Activated T-helper 17 cell treated with anti-CD3 and anti-CD28 coated beads, Interleukin-2, amount 50 U/mL, for 72 hours (primary cell): ENCODE measurements at regions not wholly inside any gene's neighbourhood (a gene's known extent, or its start where the extent isn't known, plus 50 kb on each side); places are given as distances from the start of the nearest gene placed in this dataset.
"Not testable (repeated sequence)": the region's sequence is repeated elsewhere in the genome, so short reads cannot be mapped to it uniquely, and the experiment has no call there.

Source experiments
- ATAC-seq: fragments of 150-1000 bp; cut with Tn5 transposase; replicated peaks from 2 replicates; pipeline ENCODE4 v1.10.0; 2021; ENCODE audit warnings: mild to moderate bottlenecking, moderate library complexity
- H3K27ac Mint-ChIP-seq: one replicate; pipeline ENCODE4 v1.8.0; 2022; ENCODE audit warnings: mixed read lengths
- H3K27me3 Mint-ChIP-seq: one replicate; pipeline ENCODE4 v1.8.0; 2022; ENCODE audit warnings: mixed read lengths
- H3K36me3 Mint-ChIP-seq: one replicate; pipeline ENCODE4 v1.8.0; 2022; ENCODE audit warnings: low read depth, mild to moderate bottlenecking, mixed read lengths
- H3K4me1 Mint-ChIP-seq: one replicate; pipeline ENCODE4 v1.8.0; 2022; ENCODE audit warnings: mixed read lengths
- H3K4me3 Mint-ChIP-seq: one replicate; pipeline ENCODE4 v1.8.0; 2022; ENCODE audit warnings: mild to moderate bottlenecking, mixed read lengths
- H3K9me3 Mint-ChIP-seq: one replicate; pipeline ENCODE4 v1.8.0; 2022; ENCODE audit warnings: mixed read lengths

- ATAC-seq, result no peak
- Mint-ChIP-seq H3K27me3 (no peaks in the 10 kb centered on the region), H3K4me1 (no peaks in the 10 kb centered on the region), H3K4me3 (no peak overlapping the region), H3K9me3 (peaks cover 5% of the 10 kb centered on the region), H3K27ac (no peak overlapping the region), H3K36me3 (no peaks in the 10 kb centered on the region)
Measured at GRCh38 chr16:52709306-52709705, 162.4 kb upstream of the TOX3 start.

GRCh38 chr16:52708476-52708875 is 161.5 kb upstream of the TOX3 start:
- no peak for ATAC-seq
- Mint-ChIP-seq H3K27ac (no peak overlapping the region), H3K4me3 (no peak overlapping the region), H3K27me3 (no peaks in the 10 kb centered on the region), H3K4me1 (no peaks in the 10 kb centered on the region), H3K9me3 (peaks cover 5% of the 10 kb centered on the region), H3K36me3 (no peaks in the 10 kb centered on the region)

DNA sequence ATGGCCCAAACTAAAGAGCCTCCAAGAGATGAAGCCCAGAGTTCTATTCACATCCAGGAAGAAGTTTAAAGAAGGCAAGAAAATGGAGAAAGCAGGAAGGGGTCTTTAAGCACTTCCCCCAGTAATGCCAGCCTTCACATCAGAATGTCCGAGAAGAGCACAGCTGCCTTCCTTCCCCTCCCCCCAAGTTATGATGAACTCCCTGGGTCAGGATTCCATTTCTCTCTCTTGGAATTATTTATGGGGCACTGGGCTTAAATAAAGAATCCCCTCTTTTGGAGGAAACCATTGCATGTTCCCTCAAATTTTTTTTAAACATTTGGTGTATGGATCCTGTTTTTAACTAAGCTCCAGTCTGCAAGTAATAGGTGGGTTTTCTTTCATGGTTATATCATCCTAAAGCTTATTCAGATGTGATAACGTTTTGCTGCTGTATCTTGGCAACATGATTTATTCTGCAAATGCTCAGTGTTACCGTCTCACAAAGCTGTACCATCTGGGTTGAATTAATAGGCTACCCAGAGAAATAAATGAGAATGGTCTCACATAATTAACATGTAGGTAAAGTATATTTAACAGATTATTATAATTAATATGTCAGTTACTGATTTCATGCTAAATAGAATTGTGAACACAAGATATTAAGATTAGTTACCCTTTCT is 160.9 kb upstream of the TOX3 start:
- Mint-ChIP-seq H3K4me3 (no peak overlapping the region), H3K27me3 (no peaks in the 10 kb centered on the region), H3K27ac (no peak overlapping the region), H3K36me3 (no peaks in the 10 kb centered on the region), H3K9me3 (peaks cover 5% of the 10 kb centered on the region), H3K4me1 (no peaks in the 10 kb centered on the region)
- ATAC-seq, result no peak

- Mint-ChIP-seq H3K9me3 (peaks cover 5% of the 10 kb centered on the region), H3K36me3 (no peaks in the 10 kb centered on the region), H3K4me1 (no peaks in the 10 kb centered on the region), H3K27me3 (no peaks in the 10 kb centered on the region), H3K27ac (no peak overlapping the region), H3K4me3 (no peak overlapping the region)
- ATAC-seq, result no peak
Measured at GRCh38 chr16:52705122-52705521, 158.2 kb upstream of the TOX3 start.

DNA sequence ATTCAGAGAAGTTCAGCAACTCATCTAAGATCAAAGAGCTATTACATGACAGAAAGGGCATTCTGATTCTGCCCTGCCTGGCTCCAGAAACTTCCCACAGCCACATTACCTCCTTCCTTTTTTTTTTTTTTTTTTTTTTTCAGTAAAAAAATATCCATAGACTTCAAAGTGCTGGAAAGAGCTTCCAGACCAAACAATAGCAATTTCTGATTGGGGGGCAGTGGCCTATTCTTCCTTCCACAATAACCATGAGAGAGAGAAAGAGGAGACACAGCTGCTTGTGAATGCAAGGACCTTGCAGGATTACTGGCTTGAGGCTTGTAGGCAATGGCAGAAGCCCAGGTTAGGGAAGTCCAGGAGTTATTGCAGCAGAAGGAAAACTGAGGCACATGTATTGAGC is 151.0 kb upstream of the TOX3 start:
- Mint-ChIP-seq H3K4me1 (no peaks in the 10 kb centered on the region), H3K36me3 (no peaks in the 10 kb centered on the region), H3K27me3 (no peaks in the 10 kb centered on the region), H3K4me3 (no peak overlapping the region), H3K27ac (no peak overlapping the region), H3K9me3 (peaks cover 12% of the 10 kb centered on the region)
- ATAC-seq, result no peak

DNA sequence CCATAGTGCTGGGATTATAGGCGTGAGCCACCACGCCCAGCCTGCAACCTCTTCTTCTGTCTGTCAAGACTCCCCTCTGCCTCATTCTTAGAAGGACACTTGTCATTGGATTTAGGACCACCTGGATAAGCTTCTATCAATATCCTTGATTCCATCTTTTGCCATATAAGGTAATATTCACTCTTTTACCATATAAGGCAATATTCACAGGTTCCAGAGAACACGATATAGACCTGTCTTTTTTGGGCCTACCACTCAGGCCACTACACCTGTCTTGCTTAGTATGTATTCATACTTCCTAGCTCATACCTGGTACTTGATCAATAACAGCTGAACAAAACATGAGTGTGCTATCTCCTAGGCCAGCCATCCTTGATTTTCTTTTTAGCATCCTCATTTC is 149.2 kb upstream of the TOX3 start:
- no peak for ATAC-seq
- Mint-ChIP-seq H3K9me3 (peaks cover 12% of the 10 kb centered on the region), H3K4me3 (no peak overlapping the region), H3K27me3 (no peaks in the 10 kb centered on the region), H3K36me3 (no peaks in the 10 kb centered on the region), H3K4me1 (no peaks in the 10 kb centered on the region), H3K27ac (no peak overlapping the region)

DNA sequence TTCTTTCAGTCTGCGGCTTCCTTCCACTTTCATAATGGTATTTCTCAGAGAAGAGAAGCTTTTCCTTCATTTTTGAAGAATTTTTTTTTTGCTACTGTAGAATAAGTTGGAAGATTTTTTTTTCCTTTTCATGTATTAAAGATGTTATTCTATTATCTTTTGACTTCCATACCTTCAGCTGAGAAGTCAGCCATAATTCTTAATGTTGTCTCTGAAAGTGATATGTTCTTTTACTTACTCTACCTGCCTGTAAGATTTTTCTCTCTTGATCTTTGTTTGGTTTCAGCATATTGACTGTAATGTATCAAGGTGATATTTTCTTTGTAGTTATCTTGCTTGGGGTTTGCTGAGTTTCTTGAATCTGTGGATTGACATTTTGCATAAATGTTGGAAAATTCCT is 143.5 kb upstream of the TOX3 start:
- no peak overlapping the region for H3K4me3 Mint-ChIP-seq
- H3K27me3 Mint-ChIP-seq, result no peaks in the 10 kb centered on the region
- H3K27ac Mint-ChIP-seq, result no peak overlapping the region
- H3K9me3 Mint-ChIP-seq, result peaks cover 15% of the 10 kb centered on the region
- no peaks in the 10 kb centered on the region for H3K36me3 Mint-ChIP-seq
- ATAC-seq, result no peak
- H3K4me1 Mint-ChIP-seq, result no peaks in the 10 kb centered on the region

- no peak for ATAC-seq
- Mint-ChIP-seq H3K9me3 (peaks cover 9% of the 10 kb centered on the region), H3K36me3 (no peaks in the 10 kb centered on the region), H3K4me1 (no peaks in the 10 kb centered on the region), H3K27me3 (no peaks in the 10 kb centered on the region), H3K27ac (no peak overlapping the region), H3K4me3 (no peak overlapping the region)
Measured at GRCh38 chr16:52680993-52681392, 134.1 kb upstream of the TOX3 start.

DNA sequence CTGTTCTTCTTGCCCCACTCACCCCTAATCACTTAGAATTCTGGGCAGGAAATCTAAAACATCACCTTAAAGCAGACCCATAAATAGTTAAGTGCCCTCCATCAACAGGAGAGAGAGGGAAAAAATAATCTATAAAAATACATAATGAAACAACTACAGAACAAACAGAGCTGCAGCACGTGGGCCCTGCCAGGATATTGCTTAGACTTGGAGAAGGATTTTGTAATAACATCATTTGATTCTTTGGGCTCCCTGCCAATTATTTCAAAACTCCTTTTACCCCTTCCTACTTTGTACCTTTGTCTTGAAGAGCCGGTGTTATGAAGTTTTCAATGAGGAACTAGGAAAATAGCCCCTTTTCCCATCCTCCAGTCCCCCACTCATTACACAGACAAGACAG is 130.6 kb upstream of the TOX3 start:
- Mint-ChIP-seq H3K4me1 (no peaks in the 10 kb centered on the region), H3K27me3 (no peaks in the 10 kb centered on the region), H3K9me3 (peaks cover 5% of the 10 kb centered on the region), H3K4me3 (no peak overlapping the region), H3K36me3 (no peaks in the 10 kb centered on the region), H3K27ac (no peak overlapping the region)
- ATAC-seq, result no peak

GRCh38 chr16:52676959-52677358 is 130.0 kb upstream of the TOX3 start:
- Mint-ChIP-seq H3K36me3 (no peaks in the 10 kb centered on the region), H3K9me3 (peaks cover 5% of the 10 kb centered on the region), H3K27me3 (no peaks in the 10 kb centered on the region), H3K27ac (no peak overlapping the region), H3K4me3 (no peak overlapping the region), H3K4me1 (no peaks in the 10 kb centered on the region)
- no peak for ATAC-seq

GRCh38 chr16:52671590-52671989 is 124.6 kb upstream of the TOX3 start:
- H3K9me3 Mint-ChIP-seq, result peaks cover 5% of the 10 kb centered on the region

GRCh38 chr16:52657924-52658323 is 111.0 kb upstream of the TOX3 start:
- peaks cover 4% of the 10 kb centered on the region for H3K27me3 Mint-ChIP-seq

More at GRCh38 chr16:52671590-52671989, 124.6 kb upstream of the TOX3 start:
- no peaks in the 10 kb centered on the region for H3K27me3 Mint-ChIP-seq
- H3K36me3 Mint-ChIP-seq, result no peaks in the 10 kb centered on the region
- ATAC-seq, result no peak
- no peaks in the 10 kb centered on the region for H3K4me1 Mint-ChIP-seq
- no peak overlapping the region for H3K27ac Mint-ChIP-seq
- no peak overlapping the region for H3K4me3 Mint-ChIP-seq

DNA sequence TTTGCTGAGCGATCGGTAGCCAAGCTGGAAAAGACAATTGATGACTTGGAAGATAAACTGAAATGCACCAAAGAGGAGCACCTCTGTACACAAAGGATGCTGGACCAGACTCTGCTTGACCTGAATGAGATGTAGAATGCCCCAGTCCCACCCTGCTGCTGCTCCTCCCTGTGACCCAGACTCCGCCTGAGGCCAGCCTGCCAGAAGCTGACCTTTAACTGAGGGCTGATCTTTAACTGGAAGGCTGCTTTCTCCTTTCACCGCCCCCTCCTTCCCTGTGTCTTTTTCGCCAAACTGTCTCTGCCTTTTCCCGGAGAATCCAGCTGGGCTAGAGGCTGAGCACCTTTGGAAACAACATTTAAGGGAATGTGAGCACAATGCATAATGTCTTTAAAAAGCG is 109.0 kb upstream of the TOX3 start:
- peaks cover 18% of the 10 kb centered on the region for H3K9me3 Mint-ChIP-seq
- not testable (repeated sequence) for H3K4me1 Mint-ChIP-seq, ATAC-seq, H3K27ac Mint-ChIP-seq, H3K4me3 Mint-ChIP-seq, H3K36me3 Mint-ChIP-seq, H3K27me3 Mint-ChIP-seq

More at GRCh38 chr16:52657924-52658323, 111.0 kb upstream of the TOX3 start:
- Mint-ChIP-seq H3K9me3 (peaks cover 17% of the 10 kb centered on the region), H3K36me3 (no peaks in the 10 kb centered on the region), H3K4me1 (no peaks in the 10 kb centered on the region), H3K4me3 (no peak overlapping the region), H3K27ac (no peak overlapping the region)
- ATAC-seq, result no peak

- H3K4me3 Mint-ChIP-seq, H3K27me3 Mint-ChIP-seq: not testable (repeated sequence)
Measured at GRCh38 chr16:52655156-52655555, 108.2 kb upstream of the TOX3 start.

DNA sequence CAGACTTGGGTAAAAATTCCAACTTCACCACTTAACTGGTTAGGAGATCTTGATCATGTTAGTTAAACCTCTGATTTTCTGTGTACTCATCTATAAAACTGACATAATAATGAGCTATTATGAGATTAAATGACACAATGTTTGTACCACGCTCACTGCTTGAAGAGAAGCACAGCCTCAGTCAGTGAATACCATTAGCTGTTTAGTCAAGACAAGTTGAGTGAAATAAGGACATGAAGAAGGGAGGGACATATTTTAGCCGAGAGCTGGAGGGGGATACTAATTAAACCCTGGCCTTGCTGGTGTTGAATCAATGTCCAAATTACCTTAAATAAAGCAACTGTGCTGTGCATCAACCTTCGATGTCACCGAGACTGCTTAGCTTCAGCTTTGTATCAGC is 105.1 kb upstream of the TOX3 start:
- H3K4me3 Mint-ChIP-seq, result no peak overlapping the region
- H3K27ac Mint-ChIP-seq, result no peak overlapping the region
- no peaks in the 10 kb centered on the region for H3K36me3 Mint-ChIP-seq
- no peaks in the 10 kb centered on the region for H3K4me1 Mint-ChIP-seq
- no peak for ATAC-seq
- H3K27me3 Mint-ChIP-seq, result peaks cover 4% of the 10 kb centered on the region
- peaks cover 8% of the 10 kb centered on the region for H3K9me3 Mint-ChIP-seq

More at GRCh38 chr16:52655156-52655555, 108.2 kb upstream of the TOX3 start:
- not testable (repeated sequence) for H3K36me3 Mint-ChIP-seq, H3K27ac Mint-ChIP-seq, ATAC-seq, H3K4me1 Mint-ChIP-seq
- peaks cover 18% of the 10 kb centered on the region for H3K9me3 Mint-ChIP-seq

- no peaks in the 10 kb centered on the region for H3K4me1 Mint-ChIP-seq
- no peak for ATAC-seq
- no peaks in the 10 kb centered on the region for H3K36me3 Mint-ChIP-seq
- H3K4me3 Mint-ChIP-seq, result no peak overlapping the region
- peaks cover 8% of the 10 kb centered on the region for H3K9me3 Mint-ChIP-seq
- peaks cover 4% of the 10 kb centered on the region for H3K27me3 Mint-ChIP-seq
- no peak overlapping the region for H3K27ac Mint-ChIP-seq
Measured at GRCh38 chr16:52650789-52651188, 103.8 kb upstream of the TOX3 start.
